ENCODE measurements at regions not wholly inside any gene's neighbourhood (a gene's known extent, or its start where the extent isn't known, plus 50 kb on each side); places are given as distances from the start of the nearest gene placed in this dataset.

DNA sequence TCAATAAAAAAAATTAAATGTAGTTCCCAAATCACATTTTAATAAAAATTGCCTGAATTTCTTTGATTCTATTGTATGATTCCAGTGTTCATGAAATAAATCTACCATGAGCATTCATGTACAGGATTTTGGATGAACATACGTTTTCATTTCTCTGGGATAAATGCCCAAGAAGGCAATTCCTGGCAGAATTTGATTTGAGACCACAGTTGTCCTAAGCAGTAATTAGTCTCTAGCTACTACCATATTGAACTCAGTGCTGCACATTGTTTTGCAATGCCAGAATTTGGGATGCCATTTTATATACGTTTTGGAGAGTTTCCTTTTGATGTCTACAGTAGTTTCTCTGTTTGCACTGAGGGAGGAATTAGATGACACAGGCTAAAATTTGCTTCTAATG lies 265.3 kb upstream of the HS3ST5 start:
- TF ChIP-seq POLR2A (IDR thresholded peaks at IDR 0.05; ENCODE audit: control extremely low read depth in 1 of 2, low read depth in 2 of 2, low read length in 2 of 2) = no peak
- no peak for TF ChIP-seq POLR2AphosphoS5 (IDR thresholded peaks at IDR 0.05; ENCODE audit: low read depth, low read length)
- no peak for TF ChIP-seq ZNF274 (IDR thresholded peaks at IDR 0.05; ENCODE audit: borderline replicate concordance, extremely low read depth, low read length)
- no peak for TF ChIP-seq EGR1 (IDR thresholded peaks at IDR 0.05; ENCODE audit: borderline replicate concordance, low read depth, low read length)
- no peak for TF ChIP-seq EP300 (IDR thresholded peaks at IDR 0.05; ENCODE audit: borderline replicate concordance in 1 of 2, low read depth in 2 of 2, low read length in 2 of 2)
- TF ChIP-seq, protein P1, sequence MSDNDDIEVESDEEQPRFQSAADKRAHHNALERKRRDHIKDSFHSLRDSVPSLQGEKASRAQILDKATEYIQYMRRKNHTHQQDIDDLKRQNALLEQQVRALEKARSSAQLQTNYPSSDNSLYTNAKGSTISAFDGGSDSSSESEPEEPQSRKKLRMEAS (IDR thresholded peaks at IDR 0.05) = no peak
- TF ChIP-seq, protein P2, sequence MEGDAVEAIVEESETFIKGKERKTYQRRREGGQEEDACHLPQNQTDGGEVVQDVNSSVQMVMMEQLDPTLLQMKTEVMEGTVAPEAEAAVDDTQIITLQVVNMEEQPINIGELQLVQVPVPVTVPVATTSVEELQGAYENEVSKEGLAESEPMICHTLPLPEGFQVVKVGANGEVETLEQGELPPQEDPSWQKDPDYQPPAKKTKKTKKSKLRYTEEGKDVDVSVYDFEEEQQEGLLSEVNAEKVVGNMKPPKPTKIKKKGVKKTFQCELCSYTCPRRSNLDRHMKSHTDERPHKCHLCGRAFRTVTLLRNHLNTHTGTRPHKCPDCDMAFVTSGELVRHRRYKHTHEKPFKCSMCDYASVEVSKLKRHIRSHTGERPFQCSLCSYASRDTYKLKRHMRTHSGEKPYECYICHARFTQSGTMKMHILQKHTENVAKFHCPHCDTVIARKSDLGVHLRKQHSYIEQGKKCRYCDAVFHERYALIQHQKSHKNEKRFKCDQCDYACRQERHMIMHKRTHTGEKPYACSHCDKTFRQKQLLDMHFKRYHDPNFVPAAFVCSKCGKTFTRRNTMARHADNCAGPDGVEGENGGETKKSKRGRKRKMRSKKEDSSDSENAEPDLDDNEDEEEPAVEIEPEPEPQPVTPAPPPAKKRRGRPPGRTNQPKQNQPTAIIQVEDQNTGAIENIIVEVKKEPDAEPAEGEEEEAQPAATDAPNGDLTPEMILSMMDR (IDR thresholded peaks at IDR 0.05; ENCODE audit: control extremely low read depth in 1 of 3, insufficient read depth in 1 of 3, low read depth in 1 of 3, low read length in 3 of 3) = no peak
- no peak for TF ChIP-seq BACH1 (IDR thresholded peaks at IDR 0.05; ENCODE audit: low read length)
- no peak for TF ChIP-seq KDM5A (IDR thresholded peaks at IDR 0.05; ENCODE audit: low read length)
